Loucy (cell line): ENCODE measurements at regions not wholly inside any gene's neighbourhood (a gene's known extent, or its start where the extent isn't known, plus 50 kb on each side); places are given as distances from the start of the nearest gene placed in this dataset.
"Not testable (repeated sequence)": the region's sequence is repeated elsewhere in the genome, so short reads cannot be mapped to it uniquely, and the experiment has no call there.

Experiments
- CTCF ChIP-seq: fragments of 200-600 bp; sonication (generic); conservative IDR thresholded peaks from 2 replicates; pipeline ENCODE4 v1.5.1; 2014; ENCODE audit warnings: mild to moderate bottlenecking, antibody characterized with exemption, low read length
- EZH2phosphoT487 ChIP-seq: fragments of 200-600 bp; IDR thresholded peaks from 2 replicates; pipeline ENCODE4 v1.6.1; 2018; ENCODE audit warnings: antibody characterized with exemption, mild to moderate bottlenecking, moderate library complexity, borderline replicate concordance

DNA sequence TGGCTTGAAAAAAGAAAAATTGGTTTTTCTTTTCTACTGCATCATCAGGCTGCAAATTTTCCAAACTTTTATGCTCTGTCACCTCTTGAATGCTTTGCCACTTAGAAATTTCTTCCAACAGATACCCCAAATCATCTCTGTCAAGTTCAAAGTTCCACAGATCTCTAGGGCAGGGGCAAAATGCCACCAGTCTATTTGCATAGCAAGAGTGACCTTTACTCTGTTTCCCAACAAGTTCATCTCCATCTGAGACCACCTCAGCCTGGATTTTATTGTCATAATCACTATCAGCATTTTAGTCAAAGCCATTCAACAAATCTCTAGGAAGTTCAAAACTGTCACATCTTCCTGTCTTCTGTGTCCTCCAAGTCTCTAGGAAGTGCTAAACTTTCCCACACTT lies 240.3 kb downstream of the DPY19L2 start:
- not testable (repeated sequence) for TF ChIP-seq CTCF, EZH2phosphoT487
